SK-N-SH (cell line): ENCODE measurements at regions not wholly inside any gene's neighbourhood (a gene's known extent, or its start where the extent isn't known, plus 50 kb on each side); places are given as distances from the start of the nearest gene placed in this dataset.

Experiments
- GABPA ChIP-seq: IDR thresholded peaks from 2 replicates; pipeline ENCODE4 v1.4.0; 2012; ENCODE audit warnings: low read depth, mild to moderate bottlenecking
- MAX ChIP-seq: IDR thresholded peaks from 2 replicates; pipeline ENCODE4 v1.4.0; 2012; ENCODE audit warnings: low read depth
- NRF1 ChIP-seq: IDR thresholded peaks from 2 replicates; pipeline ENCODE4 v1.6.1; 2012; ENCODE audit warnings: low read depth, mild to moderate bottlenecking, low read length
- SMC3 ChIP-seq: IDR thresholded peaks from 2 replicates; pipeline ENCODE4 v1.6.1; 2012; ENCODE audit warnings: low read depth, low read length, improper control_type of control experiment
- TF ChIP-seq, protein P1 (sequence below): fragments of 200-600 bp; sonication (generic); IDR thresholded peaks from 2 replicates; pipeline ENCODE4 v1.6.1; 2017; ENCODE audit warnings: antibody characterized with exemption, mild to moderate bottlenecking, moderate library complexity

GRCh38 chr1:191327868-191328267, 830.4 kb upstream of the RGS18 start:
- TF ChIP-seq, protein P1, sequence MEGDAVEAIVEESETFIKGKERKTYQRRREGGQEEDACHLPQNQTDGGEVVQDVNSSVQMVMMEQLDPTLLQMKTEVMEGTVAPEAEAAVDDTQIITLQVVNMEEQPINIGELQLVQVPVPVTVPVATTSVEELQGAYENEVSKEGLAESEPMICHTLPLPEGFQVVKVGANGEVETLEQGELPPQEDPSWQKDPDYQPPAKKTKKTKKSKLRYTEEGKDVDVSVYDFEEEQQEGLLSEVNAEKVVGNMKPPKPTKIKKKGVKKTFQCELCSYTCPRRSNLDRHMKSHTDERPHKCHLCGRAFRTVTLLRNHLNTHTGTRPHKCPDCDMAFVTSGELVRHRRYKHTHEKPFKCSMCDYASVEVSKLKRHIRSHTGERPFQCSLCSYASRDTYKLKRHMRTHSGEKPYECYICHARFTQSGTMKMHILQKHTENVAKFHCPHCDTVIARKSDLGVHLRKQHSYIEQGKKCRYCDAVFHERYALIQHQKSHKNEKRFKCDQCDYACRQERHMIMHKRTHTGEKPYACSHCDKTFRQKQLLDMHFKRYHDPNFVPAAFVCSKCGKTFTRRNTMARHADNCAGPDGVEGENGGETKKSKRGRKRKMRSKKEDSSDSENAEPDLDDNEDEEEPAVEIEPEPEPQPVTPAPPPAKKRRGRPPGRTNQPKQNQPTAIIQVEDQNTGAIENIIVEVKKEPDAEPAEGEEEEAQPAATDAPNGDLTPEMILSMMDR, result no peak
- no peak for TF ChIP-seq GABPA
- TF ChIP-seq MAX, result no peak
- TF ChIP-seq SMC3, result no peak
- no peak for TF ChIP-seq NRF1
